Loucy (cell line): ENCODE measurements at regions not wholly inside any gene's neighbourhood (a gene's known extent, or its start where the extent isn't known, plus 50 kb on each side); places are given as distances from the start of the nearest gene placed in this dataset.

Experiments used
- H2AFZ ChIP-seq: fragments of 200-600 bp; sonication (generic); 2 replicates; pipeline ENCODE4 v1.6.0; 2016; ENCODE audit warnings: antibody characterized with exemption, mild to moderate bottlenecking, low read length, moderate library complexity
- H3F3A ChIP-seq: fragments of 200-600 bp; 2 replicates; pipeline ENCODE4 v1.6.0; 2016; ENCODE audit warnings: antibody characterized with exemption, low read depth, mild to moderate bottlenecking
- H3K27me3 ChIP-seq: fragments of 200-600 bp; sonication (generic); 2 replicates; pipeline ENCODE4 v1.6.1; 2014; ENCODE audit warnings: low read length, mild to moderate bottlenecking; ENCODE audit not compliant: insufficient read depth, poor library complexity, severe bottlenecking
- H3K36me3 ChIP-seq: fragments of 200-600 bp; sonication (generic); 2 replicates; pipeline ENCODE4 v1.6.1; 2016; ENCODE audit warnings: low read length; ENCODE audit not compliant: insufficient read depth
- H3K4me1 ChIP-seq: fragments of 200-600 bp; sonication (generic); 2 replicates; pipeline ENCODE4 v1.5.1; 2014; ENCODE audit warnings: low read length, mild to moderate bottlenecking; ENCODE audit not compliant: insufficient read depth, poor library complexity, severe bottlenecking
- H3K4me2 ChIP-seq: fragments of 200-600 bp; sonication (generic); 2 replicates; pipeline ENCODE4 v1.6.0; 2014; ENCODE audit warnings: antibody characterized with exemption, low read length, low read depth, mild to moderate bottlenecking; ENCODE audit not compliant: poor library complexity, severe bottlenecking
- H3K4me3 ChIP-seq: fragments of 200-600 bp; sonication (generic); 2 replicates; pipeline ENCODE4 v1.5.1; 2014; ENCODE audit warnings: low read length, mild to moderate bottlenecking, mixed read lengths; ENCODE audit not compliant: poor library complexity, severe bottlenecking
- H3K79me2 ChIP-seq: fragments of 200-600 bp; sonication (generic); 2 replicates; pipeline ENCODE4 v1.6.1; 2014; ENCODE audit warnings: low read length; ENCODE audit not compliant: insufficient read depth
- H3K9ac ChIP-seq: fragments of 200-600 bp; sonication (generic); 2 replicates; pipeline ENCODE4 v1.6.0; 2014; ENCODE audit warnings: mild to moderate bottlenecking, low read depth, low read length, moderate library complexity; ENCODE audit not compliant: poor library complexity, severe bottlenecking
- H3K9me2 ChIP-seq: fragments of 200-600 bp; sonication (generic); replicated peaks from 2 replicates; pipeline ENCODE4 v1.6.1; 2016; ENCODE audit warnings: low read depth, low read length, mixed read lengths
- H3K9me3 ChIP-seq: fragments of 200-600 bp; sonication (generic); 2 replicates; pipeline ENCODE4 v1.6.1; 2014; ENCODE audit warnings: mild to moderate bottlenecking, antibody characterized with exemption, low read length, low read depth; ENCODE audit not compliant: insufficient read depth
- H4K20me1 ChIP-seq: fragments of 200-600 bp; sonication (generic); 2 replicates; pipeline ENCODE4 v1.6.0; 2014; ENCODE audit warnings: antibody characterized with exemption, low read length, mild to moderate bottlenecking; ENCODE audit not compliant: insufficient read depth, poor library complexity, severe bottlenecking
- EZH2phosphoT487 ChIP-seq: fragments of 200-600 bp; IDR thresholded peaks from 2 replicates; pipeline ENCODE4 v1.6.1; 2018; ENCODE audit warnings: antibody characterized with exemption, mild to moderate bottlenecking, moderate library complexity, borderline replicate concordance
- TF ChIP-seq, protein P1 (sequence below): fragments of 200-600 bp; sonication (generic); conservative IDR thresholded peaks from 2 replicates; pipeline ENCODE4 v1.5.1; 2014; ENCODE audit warnings: mild to moderate bottlenecking, antibody characterized with exemption, low read length

DNA sequence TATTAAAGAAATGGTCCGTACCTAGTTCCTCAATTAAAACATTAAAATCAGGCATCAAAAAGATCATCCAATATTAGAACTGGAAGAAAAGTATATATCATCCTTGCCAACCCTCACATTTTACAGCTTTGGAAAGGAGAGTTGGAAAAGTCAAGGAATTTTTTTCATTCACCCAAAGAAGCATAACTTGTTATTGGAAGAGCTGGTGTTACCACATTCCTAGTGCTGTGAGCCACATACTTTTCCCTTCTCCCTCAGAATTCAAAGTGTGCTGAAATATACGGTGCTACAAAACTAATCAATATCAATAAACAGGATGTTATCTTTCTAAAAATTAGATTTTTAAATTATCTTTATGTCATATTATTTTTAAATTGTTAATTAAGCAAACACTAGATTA is 202.1 kb upstream of the FAT3 start:
- H3K9me3 ChIP-seq: no peaks in the 10 kb centered on the region; the same call in 1 of the 2 replicates
- H3K36me3 ChIP-seq: no peaks in the 10 kb centered on the region
- TF ChIP-seq, protein P1, sequence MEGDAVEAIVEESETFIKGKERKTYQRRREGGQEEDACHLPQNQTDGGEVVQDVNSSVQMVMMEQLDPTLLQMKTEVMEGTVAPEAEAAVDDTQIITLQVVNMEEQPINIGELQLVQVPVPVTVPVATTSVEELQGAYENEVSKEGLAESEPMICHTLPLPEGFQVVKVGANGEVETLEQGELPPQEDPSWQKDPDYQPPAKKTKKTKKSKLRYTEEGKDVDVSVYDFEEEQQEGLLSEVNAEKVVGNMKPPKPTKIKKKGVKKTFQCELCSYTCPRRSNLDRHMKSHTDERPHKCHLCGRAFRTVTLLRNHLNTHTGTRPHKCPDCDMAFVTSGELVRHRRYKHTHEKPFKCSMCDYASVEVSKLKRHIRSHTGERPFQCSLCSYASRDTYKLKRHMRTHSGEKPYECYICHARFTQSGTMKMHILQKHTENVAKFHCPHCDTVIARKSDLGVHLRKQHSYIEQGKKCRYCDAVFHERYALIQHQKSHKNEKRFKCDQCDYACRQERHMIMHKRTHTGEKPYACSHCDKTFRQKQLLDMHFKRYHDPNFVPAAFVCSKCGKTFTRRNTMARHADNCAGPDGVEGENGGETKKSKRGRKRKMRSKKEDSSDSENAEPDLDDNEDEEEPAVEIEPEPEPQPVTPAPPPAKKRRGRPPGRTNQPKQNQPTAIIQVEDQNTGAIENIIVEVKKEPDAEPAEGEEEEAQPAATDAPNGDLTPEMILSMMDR: no peak
- TF ChIP-seq EZH2phosphoT487: no peak
- no peaks in the 10 kb centered on the region for H3K27me3 ChIP-seq
- H3K4me2 ChIP-seq: no peak overlapping the region
- H3F3A ChIP-seq: no peaks in the 10 kb centered on the region
- no peaks in the 10 kb centered on the region for H4K20me1 ChIP-seq
- H3K9ac ChIP-seq: no peak overlapping the region
- peaks cover 2% of the 10 kb centered on the region for H3K4me1 ChIP-seq
- no peaks in the 10 kb centered on the region for H3K79me2 ChIP-seq
- no peak overlapping the region for H2AFZ ChIP-seq
- H3K9me2 ChIP-seq: no peaks in the 10 kb centered on the region; the same call in 1 of the 2 replicates
- H3K4me3 ChIP-seq: no peak overlapping the region

GRCh38 chr11:92018332-92018731 is 206.3 kb upstream of the FAT3 start:
- Histone ChIP-seq H3K4me2 (no peak overlapping the region), H3K9me2 (no peaks in the 10 kb centered on the region), H3K27me3 (no peaks in the 10 kb centered on the region), H4K20me1 (no peaks in the 10 kb centered on the region), H3K4me3 (no peak overlapping the region), H3K4me1 (peaks cover 2% of the 10 kb centered on the region), H2AFZ (no peak overlapping the region), H3K79me2 (no peaks in the 10 kb centered on the region), H3K36me3 (no peaks in the 10 kb centered on the region), H3K9me3 (peaks cover 11% of the 10 kb centered on the region; the same call in 1 of the 2 replicates), H3F3A (no peaks in the 10 kb centered on the region), H3K9ac (no peak overlapping the region)
- no peak for TF ChIP-seq EZH2phosphoT487
- TF ChIP-seq, protein P1: no peak

- H3K27me3 ChIP-seq: no peaks in the 10 kb centered on the region
- no peak overlapping the region for H3K4me3 ChIP-seq
- H3K4me1 ChIP-seq: no peaks in the 10 kb centered on the region
- H4K20me1 ChIP-seq: no peaks in the 10 kb centered on the region
- TF ChIP-seq EZH2phosphoT487: no peak
- TF ChIP-seq, protein P1: no peak
- no peak overlapping the region for H3K4me2 ChIP-seq
- no peaks in the 10 kb centered on the region for H3K36me3 ChIP-seq
- H3K9ac ChIP-seq: no peak overlapping the region
- H3F3A ChIP-seq: no peaks in the 10 kb centered on the region
- no peak overlapping the region for H2AFZ ChIP-seq
- no peaks in the 10 kb centered on the region for H3K9me2 ChIP-seq
- no peaks in the 10 kb centered on the region for H3K79me2 ChIP-seq
- no peaks in the 10 kb centered on the region for H3K9me3 ChIP-seq
Measured at GRCh38 chr11:92008249-92008648, 216.4 kb upstream of the FAT3 start.
